HG03565 (cell line): ENCODE measurements at regions not wholly inside any gene's neighbourhood (a gene's known extent, or its start where the extent isn't known, plus 50 kb on each side); places are given as distances from the start of the nearest gene placed in this dataset.
"Not testable (repeated sequence)": the region's sequence is repeated elsewhere in the genome, so short reads cannot be mapped to it uniquely, and the experiment has no call there.

ENCODE experiments used
- ATAC-seq: cut with Tn5 transposase; IDR thresholded peaks from one replicate; pipeline ENCODE4 v1.9.1; 2021; ENCODE audit warnings: mild to moderate bottlenecking, moderate library complexity; ENCODE audit not compliant: unreplicated experiment

GRCh38 chr6:50992704-50993625 is 174.3 kb downstream of the TFAP2B start:
- no peak for ATAC-seq

DNA sequence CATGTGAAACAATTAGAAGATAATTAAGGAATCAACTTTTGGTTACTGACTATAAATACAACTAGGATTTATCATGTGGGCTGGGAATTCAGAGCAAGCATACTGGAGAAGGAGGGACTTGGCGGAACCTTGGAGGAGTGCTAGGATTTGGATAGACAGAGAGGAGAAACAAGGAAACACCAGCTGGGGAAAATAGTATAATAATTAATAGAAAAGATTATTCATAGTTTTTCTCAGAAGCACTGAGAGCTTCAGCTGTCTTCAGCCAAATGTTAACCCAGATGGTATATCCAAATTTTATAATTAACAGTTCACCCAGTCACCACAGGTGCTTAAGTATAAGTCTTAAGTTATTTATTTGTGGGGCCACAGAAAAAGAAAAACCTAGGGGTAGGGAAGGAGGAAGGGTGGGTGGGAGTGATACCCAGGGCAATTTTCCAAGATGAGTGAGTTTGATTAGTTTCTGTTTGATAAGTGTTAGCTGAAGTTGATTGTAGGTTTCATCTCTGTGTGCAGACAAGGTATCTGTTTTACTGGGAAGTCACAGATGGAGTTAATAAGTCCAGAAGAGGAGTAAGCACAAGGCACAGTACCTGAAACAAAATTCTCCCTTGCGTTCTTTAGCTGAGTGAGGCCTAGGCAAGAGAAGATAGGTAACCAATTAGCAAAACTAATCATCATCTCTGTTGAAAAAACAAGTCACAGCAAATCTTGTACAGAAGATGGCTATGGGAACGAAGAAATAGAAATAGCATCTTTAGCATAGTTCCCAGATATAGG is 175.5 kb downstream of the TFAP2B start:
- ATAC-seq = no peak

- ATAC-seq = no peak
These were observed 176.4 kb downstream of the TFAP2B start for GRCh38 chr6:50995036-50995435.

GRCh38 chr6:50998905-50999304 is 180.2 kb downstream of the TFAP2B start:
- no peak for ATAC-seq

DNA sequence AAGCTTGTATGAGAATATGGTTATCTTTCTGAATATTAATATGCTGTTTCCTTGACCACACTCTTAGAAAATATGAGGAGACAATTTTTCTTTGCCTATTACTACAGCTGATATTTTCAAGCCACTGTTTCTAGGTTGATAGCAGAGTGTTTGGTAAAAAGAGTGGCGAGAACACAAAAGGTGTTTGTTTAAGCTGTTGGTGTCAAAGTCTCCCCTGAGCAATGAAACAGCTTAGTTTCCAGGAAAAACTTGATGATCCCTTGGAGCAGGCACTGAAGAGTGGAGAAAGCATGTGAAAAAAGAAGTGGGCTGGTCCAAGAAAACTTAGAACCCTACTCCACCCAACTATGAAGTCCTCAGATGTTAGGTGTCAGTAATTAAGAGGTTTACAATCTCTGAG is 182.7 kb downstream of the TFAP2B start:
- no peak for ATAC-seq

DNA sequence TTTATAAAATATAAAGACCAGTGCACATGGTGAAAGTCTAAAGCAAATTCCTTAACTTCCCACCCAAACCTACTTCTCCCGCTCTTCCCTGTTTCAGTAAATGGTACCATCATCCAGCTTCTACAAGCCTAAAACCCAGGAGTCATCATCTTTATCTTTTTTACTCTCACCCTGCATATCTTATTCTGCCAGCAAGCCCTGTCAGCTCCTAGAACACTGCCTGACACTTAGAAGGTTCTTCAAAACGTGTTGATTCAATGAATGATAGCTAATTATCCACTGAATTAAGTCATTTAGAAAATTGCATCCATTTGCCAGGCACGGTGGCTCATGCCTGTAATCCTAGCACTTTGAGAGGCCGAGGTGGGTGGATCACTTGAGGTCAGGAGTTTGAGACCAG is 185.7 kb downstream of the TFAP2B start:
- no peak for ATAC-seq

DNA sequence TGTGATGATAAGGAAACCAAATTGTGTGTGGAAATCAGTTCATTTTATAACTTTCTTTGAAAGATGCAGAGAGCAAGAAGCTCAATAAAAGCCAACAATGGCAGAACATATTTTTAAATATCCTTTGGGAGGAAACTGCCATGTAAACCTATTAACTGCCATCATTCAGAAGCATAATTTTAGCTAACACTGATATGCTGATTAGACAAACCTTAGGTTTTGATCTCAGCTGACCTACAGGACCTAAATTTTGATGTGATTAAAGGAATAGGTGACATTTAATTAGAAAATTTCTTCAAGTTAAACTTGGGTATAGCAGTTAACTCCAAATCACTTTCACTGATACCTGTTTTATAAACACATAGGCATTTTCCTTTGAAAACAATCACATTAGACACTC is 187.1 kb downstream of the TFAP2B start:
- ATAC-seq = no peak

- no peak for ATAC-seq
These were observed 188.6 kb downstream of the TFAP2B start for GRCh38 chr6:51007237-51007636.

- ATAC-seq = not testable (repeated sequence)
These were observed 190.0 kb downstream of the TFAP2B start for GRCh38 chr6:51008693-51009092.

GRCh38 chr6:51013376-51013775 is 194.7 kb downstream of the TFAP2B start:
- ATAC-seq = no peak

DNA sequence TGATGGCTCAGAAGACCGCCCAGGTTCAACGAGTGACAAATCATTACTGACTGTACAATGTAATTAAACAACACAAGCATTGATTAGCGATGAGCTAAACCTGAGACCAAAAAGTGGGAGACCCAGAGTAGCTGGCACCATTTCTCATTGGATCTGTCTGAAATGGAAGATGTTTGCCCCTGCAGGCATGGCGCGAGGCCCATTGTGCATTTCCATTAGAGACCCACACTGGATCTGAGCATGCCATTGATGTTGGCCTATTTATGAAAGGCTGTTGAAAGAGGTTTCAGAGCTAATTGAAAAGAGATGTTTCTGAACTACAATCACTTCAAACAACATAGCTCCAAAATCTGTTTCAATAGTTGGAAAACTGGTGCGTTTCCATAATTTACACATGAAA is 196.7 kb downstream of the TFAP2B start:
- ATAC-seq = no peak

DNA sequence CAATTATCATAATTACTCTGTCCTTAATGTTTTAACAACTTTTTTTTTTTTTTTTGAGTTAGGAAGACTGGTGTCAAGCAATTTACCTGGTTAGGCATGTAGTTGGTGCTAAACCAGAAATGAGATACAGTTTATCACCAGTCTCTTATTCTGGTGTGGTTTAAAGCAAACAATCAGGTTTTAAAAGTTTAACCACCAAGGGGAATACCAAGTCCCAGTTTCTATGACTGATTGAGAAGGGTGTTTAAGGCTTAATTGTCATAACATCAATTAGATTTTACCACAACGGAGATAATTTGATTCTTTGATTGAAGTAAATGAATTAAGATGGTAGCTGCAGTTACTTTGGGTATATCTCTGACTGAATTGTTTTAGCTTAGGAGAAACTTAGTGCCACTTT is 197.8 kb downstream of the TFAP2B start:
- ATAC-seq = no peak

- ATAC-seq = no peak
These were observed 201.1 kb downstream of the TFAP2B start for GRCh38 chr6:51019806-51020205.

DNA sequence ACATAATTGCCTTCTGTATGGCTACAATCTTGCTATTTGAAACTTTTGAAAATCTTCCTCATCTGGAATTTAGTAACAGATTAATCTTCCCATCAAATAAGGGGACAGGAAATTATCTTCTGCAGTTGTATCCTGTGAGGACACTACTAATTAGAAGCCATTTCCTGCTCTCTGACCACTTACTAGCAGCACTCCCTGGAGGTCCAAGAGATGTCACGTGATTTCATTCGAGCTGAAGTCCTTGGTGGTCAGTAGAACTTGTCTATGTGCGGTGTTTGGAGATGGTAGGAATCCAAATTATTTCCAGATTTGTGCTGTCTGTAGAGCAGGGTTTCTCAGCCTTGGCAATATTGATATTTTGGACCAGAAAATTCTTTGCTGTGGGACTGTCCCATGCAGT is 202.5 kb downstream of the TFAP2B start:
- ATAC-seq = no peak

- ATAC-seq = no peak
These were observed 205.5 kb downstream of the TFAP2B start for GRCh38 chr6:51024126-51024525.

GRCh38 chr6:51025082-51025777 is 206.6 kb downstream of the TFAP2B start:
- ATAC-seq = no peak

DNA sequence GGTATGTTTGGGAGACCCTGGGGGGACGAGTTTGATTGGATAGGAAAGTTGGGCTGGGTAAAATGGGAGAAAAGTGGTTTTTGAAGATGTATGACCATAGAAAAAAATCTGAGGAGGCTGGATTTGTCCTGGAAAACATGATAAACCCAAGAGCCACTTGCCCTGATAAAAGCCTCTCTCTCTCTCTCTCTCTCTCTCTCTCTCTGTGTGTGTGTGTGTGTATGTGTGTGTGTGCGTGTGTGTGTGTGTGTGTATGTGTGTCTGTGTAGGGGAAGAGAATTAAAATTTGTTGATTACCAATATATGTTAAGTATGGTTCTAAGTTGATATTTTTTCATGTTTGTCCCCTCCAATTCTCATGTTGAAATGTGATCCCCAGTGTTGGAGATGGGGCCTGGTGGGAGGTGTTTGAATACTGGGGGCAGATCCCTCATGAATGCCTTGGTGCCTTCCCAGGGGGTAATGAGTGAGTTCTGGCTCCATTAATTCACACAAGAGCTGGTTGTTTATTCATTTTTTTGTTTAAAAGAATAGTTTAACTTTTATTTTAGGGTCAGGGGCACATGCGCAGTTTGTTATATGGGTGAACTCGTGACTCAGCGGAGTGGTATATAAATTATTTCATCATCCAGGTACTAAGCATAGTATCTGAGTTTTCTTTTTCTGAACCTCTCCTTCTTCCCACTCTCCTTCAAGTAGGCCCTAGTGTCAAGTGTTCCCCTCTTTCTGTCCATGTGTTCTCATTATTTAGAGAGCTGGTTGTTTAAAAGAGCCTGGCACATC is 208.8 kb downstream of the TFAP2B start:
- no peak for ATAC-seq

DNA sequence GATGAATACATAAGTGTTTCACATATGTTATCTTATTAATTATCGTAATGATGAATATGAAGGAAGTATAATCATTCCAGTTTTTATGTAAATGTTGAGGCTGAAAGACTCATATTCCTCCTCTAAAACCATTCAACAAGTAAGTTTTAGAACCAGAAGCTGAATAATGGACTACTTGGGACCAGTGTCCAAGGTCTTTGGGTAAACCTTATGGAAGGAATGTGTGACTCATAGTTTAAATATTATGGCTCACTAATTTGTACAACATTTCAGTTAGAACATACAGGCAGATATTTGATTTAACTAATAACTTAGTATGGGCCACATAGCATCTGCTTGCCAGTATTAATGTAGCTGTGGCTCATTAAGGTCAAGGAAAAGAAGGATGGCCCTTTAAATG is 209.6 kb downstream of the TFAP2B start:
- ATAC-seq = no peak

GRCh38 chr6:51029561-51029960 is 210.9 kb downstream of the TFAP2B start:
- no peak for ATAC-seq

DNA sequence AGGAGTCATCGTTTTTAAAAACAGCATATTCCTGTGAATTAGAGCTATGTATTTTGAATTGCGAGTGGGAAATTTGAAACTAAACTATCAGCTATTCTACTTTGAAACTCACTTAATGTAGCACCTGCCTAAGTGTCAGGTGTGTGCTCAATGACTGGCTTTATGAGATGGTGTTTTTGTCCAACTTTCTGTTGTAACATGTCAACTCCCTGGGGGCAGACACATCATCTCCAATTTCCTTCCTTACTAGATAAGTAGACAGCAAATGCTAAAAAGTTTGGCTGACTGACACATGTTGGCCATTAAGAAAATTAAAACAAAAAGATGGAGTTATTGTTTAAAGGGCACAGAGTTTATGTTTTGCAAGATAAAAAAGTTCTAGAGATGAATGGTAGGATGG is 226.9 kb downstream of the TFAP2B start:
- no peak for ATAC-seq
